HCT116 (cell line): ENCODE measurements at regions not wholly inside any gene's neighbourhood (a gene's known extent, or its start where the extent isn't known, plus 50 kb on each side); places are given as distances from the start of the nearest gene placed in this dataset.

Experiments
- ATAC-seq: fragments of 200-7000 bp; cut with Tn5 transposase; 2 replicates; pipeline ENCODE4 v1.9.1; 2020; ENCODE audit warnings: mild to moderate bottlenecking, moderate library complexity
- BruUV-seq: library from RNA; stranded (reverse); fragments of 400-500 nt; replicated peaks from 2 replicates; lab custom pipeline; 2021; lab: Mats Ljungman, UMichigan
- CTCF ChIA-PET: fragments of 300-600 bp; sonication (Branson Sonifier 250); formaldehyde crosslinking; loops from one replicate; lab custom pipeline; 2021; ENCODE audit warnings: antibody characterized with exemption; lab: Charles Lee
- POLR2A ChIA-PET: fragments of 300-600, 350-600 bp; sonication (Branson Sonifier 250); formaldehyde crosslinking; loops from one replicate; lab custom pipeline; 2021; ENCODE audit warnings: antibody characterized with exemption; lab: Charles Lee
- RAD21 ChIA-PET, 2 experiments: fragments of 300-600 bp; sonication (Branson Sonifier 250); formaldehyde crosslinking; loops; one replicate each; lab custom pipeline; 2023; ENCODE audit warnings: low total read pairs in 2 of 2; ENCODE audit not compliant: uncharacterized antibody in 2 of 2, unreplicated experiment in 2 of 2, low non-redundant PET in 1 of 2; lab: Charles Lee
- DNase-seq: peaks from one replicate; pipeline ENCODE4 v3.0.0-alpha.2; 2010; ENCODE audit warnings: low read depth, low spot score
- H2AFZ ChIP-seq: fragments of 200-600 bp; shearing (Covaris generic), sonication (generic); 2 replicates; pipeline ENCODE4 v1.6.1; 2017; ENCODE audit warnings: low read depth, mixed run types, mixed read lengths, antibody characterized with exemption, low read length; ENCODE audit not compliant: poor library complexity, severe bottlenecking
- H3K27ac ChIP-seq: 2 replicates; pipeline ENCODE4 v1.5.1; 2012; ENCODE audit warnings: low read depth, low read length
- H3K27me3 ChIP-seq: fragments of 200-600 bp; sonication (generic); 2 replicates; pipeline ENCODE4 v1.6.1; 2016; ENCODE audit warnings: mixed run types, low read length, mixed read lengths; ENCODE audit not compliant: insufficient read depth
- H3K36me3 ChIP-seq, 2 experiments: fragments of 200-500 bp in 1 of 2; fragments of 200-600 bp in 1 of 2; sonication (Bioruptor generic) in 1 of 2; sonication (generic) in 1 of 2; 2 replicates each; pipeline versions ENCODE4 v1.5.1 to v1.6.1; 2014 to 2016; ENCODE audit warnings: low read length in 2 of 2, inconsistent platforms in 1 of 2, mixed read lengths in 1 of 2, mixed run types in 1 of 2; ENCODE audit not compliant: insufficient read depth in 2 of 2, control insufficient read depth in 1 of 2
- H3K4me1 ChIP-seq, 2 experiments: fragments of 200-600 bp in 1 of 2; sonication (generic) in 1 of 2; 2 replicates each; pipeline versions ENCODE4 v1.5.1 to v1.6.1; 2012 to 2017; ENCODE audit warnings: low read length in 2 of 2, inconsistent platforms in 1 of 2, mild to moderate bottlenecking in 1 of 2, mixed read lengths in 1 of 2, mixed run types in 1 of 2, moderate library complexity in 1 of 2; ENCODE audit not compliant: insufficient read depth in 2 of 2, control insufficient read depth in 1 of 2
- H3K4me2 ChIP-seq: fragments of 200-600 bp; sonication (generic); 2 replicates; pipeline ENCODE4 v1.6.1; 2017; ENCODE audit warnings: mixed run types, low read length, mixed read lengths
- H3K4me3 ChIP-seq, 2 experiments: fragments of 200-600 bp in 1 of 2; sonication (generic) in 1 of 2; replicated peaks in 1 of 2; 2 replicates each; pipeline ENCODE4 v1.5.1; 2011 to 2016; ENCODE audit warnings: low read length in 2 of 2, control low read depth in 1 of 2, low read depth in 1 of 2, mild to moderate bottlenecking in 1 of 2, mixed read lengths in 1 of 2, mixed run types in 1 of 2
- H3K79me2 ChIP-seq: fragments of 200-600 bp; sonication (generic); 2 replicates; pipeline ENCODE4 v1.6.1; 2017; ENCODE audit warnings: mild to moderate bottlenecking, mixed run types, low read length, moderate library complexity, mixed read lengths; ENCODE audit not compliant: insufficient read depth
- H3K9ac ChIP-seq: fragments of 200-600 bp; sonication (generic); 2 replicates; pipeline ENCODE4 v1.6.1; 2016; ENCODE audit warnings: low read length, mixed read lengths
- H3K9me2 ChIP-seq: fragments of 200-600 bp; sonication (generic), shearing (Covaris generic); 2 replicates; pipeline ENCODE4 v1.6.1; 2017; ENCODE audit warnings: mixed run types, mild to moderate bottlenecking, moderate library complexity; ENCODE audit not compliant: insufficient read depth
- H3K9me3 ChIP-seq, 2 experiments: fragments of 200-500 bp in 1 of 2; fragments of 200-600 bp in 1 of 2; sonication (Bioruptor generic) in 1 of 2; sonication (generic) in 1 of 2; 2 replicates each; pipeline ENCODE4 v1.6.1; 2014 to 2017; ENCODE audit warnings: low read length in 2 of 2, mixed read lengths in 2 of 2, inconsistent platforms in 1 of 2, low read depth in 1 of 2, mild to moderate bottlenecking in 1 of 2, mixed run types in 1 of 2, moderate library complexity in 1 of 2; ENCODE audit not compliant: control insufficient read depth in 1 of 2, insufficient read depth in 1 of 2
- H4K20me1 ChIP-seq: fragments of 200-600 bp; sonication (generic), shearing (Covaris generic); 2 replicates; pipeline ENCODE4 v1.6.1; 2017; ENCODE audit warnings: mixed run types, mild to moderate bottlenecking, moderate library complexity; ENCODE audit not compliant: insufficient read depth
- ATF3 ChIP-seq: IDR thresholded peaks from 2 replicates; pipeline ENCODE4 v1.6.1; 2012
- CBX3 ChIP-seq: IDR thresholded peaks from 2 replicates; pipeline ENCODE4 v1.6.1; 2012; ENCODE audit warnings: low read depth
- CEBPB ChIP-seq: IDR thresholded peaks from 2 replicates; pipeline ENCODE4 v1.6.1; 2012; ENCODE audit warnings: low read depth
- CTCF ChIP-seq, 3 experiments: fragments of 200-600 bp in 1 of 3; sonication (generic) in 1 of 3; IDR thresholded peaks in 2 of 3; conservative IDR thresholded peaks in 1 of 3; 2 replicates each; pipeline ENCODE4 v1.5.1; 2012 to 2017; ENCODE audit warnings: low read depth in 2 of 3, low read length in 2 of 3, antibody characterized with exemption in 1 of 3, borderline replicate concordance in 1 of 3, control low read depth in 1 of 3, mild to moderate bottlenecking in 1 of 3, mixed read lengths in 1 of 3, mixed run types in 1 of 3, moderate library complexity in 1 of 3; ENCODE audit not compliant: insufficient read depth in 1 of 3
- EGR1 ChIP-seq: IDR thresholded peaks from 2 replicates; pipeline ENCODE4 v1.6.1; 2012; ENCODE audit warnings: low read depth
- ELF1 ChIP-seq: IDR thresholded peaks from 2 replicates; pipeline ENCODE4 v1.6.1; 2012; ENCODE audit warnings: low read depth, borderline replicate concordance
- FOSL1 ChIP-seq: IDR thresholded peaks from 2 replicates; pipeline ENCODE4 v1.6.1; 2012; ENCODE audit warnings: low read depth
- MAX ChIP-seq: IDR thresholded peaks from 2 replicates; pipeline ENCODE4 v1.6.1; 2012
- POLR2A ChIP-seq: IDR thresholded peaks from 2 replicates; pipeline ENCODE4 v1.7.0; 2011; ENCODE audit warnings: borderline replicate concordance; ENCODE audit not compliant: insufficient read depth, insufficient read length; ENCODE audit errors: extremely low read depth
- POLR2AphosphoS5 ChIP-seq: IDR thresholded peaks from 2 replicates; pipeline ENCODE4 v1.6.1; 2011; ENCODE audit warnings: mild to moderate bottlenecking, low read depth, low read length, moderate library complexity
- RAD21 ChIP-seq: IDR thresholded peaks from 2 replicates; pipeline ENCODE4 v1.6.1; 2012; ENCODE audit warnings: low read depth, mild to moderate bottlenecking
- REST ChIP-seq: IDR thresholded peaks from 2 replicates; pipeline ENCODE4 v1.6.1; 2012; ENCODE audit warnings: low read depth
- SIN3A ChIP-seq: IDR thresholded peaks from 2 replicates; pipeline ENCODE4 v1.6.1; 2012; ENCODE audit warnings: low read depth
- SP1 ChIP-seq: IDR thresholded peaks from 2 replicates; pipeline ENCODE4 v1.6.1; 2012; ENCODE audit warnings: low read depth
- SRF ChIP-seq: IDR thresholded peaks from 2 replicates; pipeline ENCODE4 v1.6.1; 2012; ENCODE audit warnings: low read depth
- TCF7L2 ChIP-seq: IDR thresholded peaks from 2 replicates; pipeline ENCODE4 v1.7.0; 2011; ENCODE audit warnings: borderline replicate concordance, inconsistent platforms; ENCODE audit not compliant: insufficient read depth, insufficient read length; ENCODE audit errors: extremely low read depth
- YY1 ChIP-seq: IDR thresholded peaks from 2 replicates; pipeline ENCODE4 v1.6.1; 2011; ENCODE audit warnings: low read length, low read depth, moderate library complexity, mild to moderate bottlenecking; ENCODE audit not compliant: insufficient replicate concordance; ENCODE audit errors: extremely low read depth
- ZFX ChIP-seq: fragments of 450-650 bp; IDR thresholded peaks from 2 replicates; pipeline ENCODE4 v1.6.1; 2017
- ZNF274 ChIP-seq: fragments of 200-500 bp; sonication (Bioruptor generic); IDR thresholded peaks from 2 replicates; pipeline ENCODE4 v1.6.1; 2014; ENCODE audit warnings: mild to moderate bottlenecking, low read depth, low read length, inconsistent platforms
- intact Hi-C: fragments of 100-400 bp; cut with micrococcal nuclease; formaldehyde crosslinking; loops from 2 replicates; pipeline ENCODE4 v1.10.0; 2022

GRCh38 chr9:97803167-97804058 lies 49.6 kb upstream of the FOXE1 start:
- H3K4me1 ChIP-seq: peaks cover 19 to 33% of the 10 kb centered on the region in 2 experiments
- H4K20me1 ChIP-seq: no peaks in the 10 kb centered on the region
- CTCF ChIA-PET: interaction anchor here (0.7 kb wide), 1 partner anchor 87 kb away, joined by 3 read pairs; no protein-coding TSS in a partner anchor
- no peaks in the 10 kb centered on the region for H3K9me3 ChIP-seq
- TF ChIP-seq SIN3A: no peak
- no peak for TF ChIP-seq ZNF274
- TF ChIP-seq MAX: peak; percentile 77
- no peak for TF ChIP-seq RAD21
- TF ChIP-seq POLR2A: peak; percentile 32
- no peak for TF ChIP-seq TCF7L2
- TF ChIP-seq CTCF (IDR thresholded peaks at IDR 0.05 in 2 of 3, conservative IDR thresholded peaks at IDR 0.05 in 1 of 3; ENCODE audit: borderline replicate concordance in 1 of 3, insufficient read depth in 1 of 3, low read depth in 2 of 3, low read length in 2 of 3): peak in 1 of 3 experiments; percentile 7; a peak in 1 of 6 replicates
- TF ChIP-seq CEBPB: peak; percentile 79; the same call in 1 of the 2 replicates
- TF ChIP-seq SRF: no peak
- no peak for TF ChIP-seq ATF3
- TF ChIP-seq REST: no peak
- TF ChIP-seq YY1: no peak
- TF ChIP-seq FOSL1: no peak; the same call in 1 of the 2 replicates
- peak; percentile 88 for TF ChIP-seq EGR1
- TF ChIP-seq POLR2AphosphoS5: peak; percentile 90
- TF ChIP-seq ELF1: no peak
- TF ChIP-seq CBX3: peak; percentile 62
- peak; percentile 32; the same call in 1 of the 2 replicates for TF ChIP-seq SP1
- TF ChIP-seq ZFX: peak; percentile 69
- TF ChIP-seq, all 23 proteins: peak for 9
- Histone ChIP-seq H3K27ac (peak overlapping the region; percentile 62), H3K9ac (peak overlapping the region; percentile 65), H3K36me3 (no peaks in the 10 kb centered on the region), H3K4me3 (peak overlapping the region; percentile 43 to 56), H2AFZ (no peak overlapping the region), H3K9me2 (no peaks in the 10 kb centered on the region), H3K79me2 (no peaks in the 10 kb centered on the region), H3K4me2 (peak overlapping the region; percentile 69), H3K27me3 (no peaks in the 10 kb centered on the region)
- intact Hi-C loops: no loop called here
- no TSS peak for BruUV-seq
- RAD21 ChIA-PET: no interaction called here
- ATAC-seq (peak; percentile 87), DNase-seq (peak; percentile 28)
- POLR2A ChIA-PET: interaction anchor here (1.3 kb wide), 1 partner anchor 119 kb away, joined by 3 read pairs; the partner anchor contains the start of gene TRMO
